ENCODE measurements at regions not wholly inside any gene's neighbourhood (a gene's known extent, or its start where the extent isn't known, plus 50 kb on each side); places are given as distances from the start of the nearest gene placed in this dataset.
A peak's percentile ranks its signal among the peaks of the same experiment; 100 is the strongest.

DNA sequence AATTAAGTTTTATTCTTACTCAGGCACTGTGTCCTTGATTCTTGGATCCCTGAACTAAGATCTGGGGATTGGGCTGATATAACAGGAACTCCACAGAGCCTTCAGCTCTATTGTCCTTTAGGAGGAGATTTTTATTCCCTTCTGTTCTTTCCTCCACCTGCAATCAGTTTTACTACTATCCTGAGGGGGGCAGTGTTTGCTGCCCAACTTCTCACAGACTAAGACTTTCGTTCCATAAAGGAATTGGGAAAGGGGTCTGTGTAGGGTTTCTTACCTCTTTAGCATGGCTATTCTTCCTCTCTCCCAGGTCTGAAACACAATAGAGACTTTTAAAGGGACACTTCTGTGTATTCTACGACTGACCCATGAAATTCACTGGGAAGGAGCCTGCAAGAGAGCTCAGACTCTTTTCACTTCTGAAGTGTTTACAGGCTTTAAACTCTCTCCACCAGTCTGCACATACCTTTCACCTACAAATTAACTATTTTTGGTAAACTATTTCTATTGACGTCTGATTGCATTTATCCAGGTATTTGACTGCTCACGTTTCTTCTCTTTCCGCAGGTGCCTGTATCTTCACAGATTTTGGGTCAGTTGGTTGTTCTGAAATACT is 103.3 kb upstream of the DEPDC1 start:
- no peak for DNase-seq (ENCODE audit: low spot score in 2 of 2)
- no peak overlapping the region for H3K27ac ChIP-seq
- H3K4me1 ChIP-seq = no peaks in the 10 kb centered on the region
- 40 to 61% methylated on average over 5 of the region's 5 CpGs for WGBS, 2 donors
- no peak overlapping the region for H3K4me3 ChIP-seq
- no peaks in the 10 kb centered on the region for H3K27me3 ChIP-seq
- TF ChIP-seq EP300 (IDR thresholded peaks at IDR 0.05) (no peak), POLR2A (IDR thresholded peaks at IDR 0.05) (no peak)
- TF ChIP-seq, protein P1, sequence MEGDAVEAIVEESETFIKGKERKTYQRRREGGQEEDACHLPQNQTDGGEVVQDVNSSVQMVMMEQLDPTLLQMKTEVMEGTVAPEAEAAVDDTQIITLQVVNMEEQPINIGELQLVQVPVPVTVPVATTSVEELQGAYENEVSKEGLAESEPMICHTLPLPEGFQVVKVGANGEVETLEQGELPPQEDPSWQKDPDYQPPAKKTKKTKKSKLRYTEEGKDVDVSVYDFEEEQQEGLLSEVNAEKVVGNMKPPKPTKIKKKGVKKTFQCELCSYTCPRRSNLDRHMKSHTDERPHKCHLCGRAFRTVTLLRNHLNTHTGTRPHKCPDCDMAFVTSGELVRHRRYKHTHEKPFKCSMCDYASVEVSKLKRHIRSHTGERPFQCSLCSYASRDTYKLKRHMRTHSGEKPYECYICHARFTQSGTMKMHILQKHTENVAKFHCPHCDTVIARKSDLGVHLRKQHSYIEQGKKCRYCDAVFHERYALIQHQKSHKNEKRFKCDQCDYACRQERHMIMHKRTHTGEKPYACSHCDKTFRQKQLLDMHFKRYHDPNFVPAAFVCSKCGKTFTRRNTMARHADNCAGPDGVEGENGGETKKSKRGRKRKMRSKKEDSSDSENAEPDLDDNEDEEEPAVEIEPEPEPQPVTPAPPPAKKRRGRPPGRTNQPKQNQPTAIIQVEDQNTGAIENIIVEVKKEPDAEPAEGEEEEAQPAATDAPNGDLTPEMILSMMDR (IDR thresholded peaks at IDR 0.05) = peak in 4 of 5 experiments; percentile 45 to 60 (median 51)
- no peaks in the 10 kb centered on the region for H3K36me3 ChIP-seq
- H3K9me3 ChIP-seq = no peaks in the 10 kb centered on the region

DNA sequence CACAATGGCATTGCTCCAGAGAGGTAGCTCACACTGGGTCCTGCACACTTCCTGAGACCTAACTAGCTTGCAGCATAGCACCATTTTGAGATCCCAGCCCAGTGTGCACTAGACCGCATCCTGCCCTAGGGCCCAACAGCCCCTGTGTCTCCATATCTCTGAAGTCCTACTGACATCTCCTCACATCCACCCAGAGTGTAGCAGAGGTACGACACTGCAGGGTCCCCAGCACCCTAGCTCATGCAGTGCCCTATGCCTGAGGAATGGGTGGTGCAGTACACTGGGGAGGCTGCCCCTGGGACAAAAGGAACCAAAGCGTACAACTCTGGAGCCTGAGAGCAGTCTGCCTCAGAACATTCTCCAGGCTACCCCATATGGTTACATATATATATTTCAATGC is 111.4 kb upstream of the DEPDC1 start:
- Histone ChIP-seq H3K4me1 (no peaks in the 10 kb centered on the region), H3K4me3 (no peak overlapping the region), H3K9me3 (peaks cover 0 to 9% (median 3%) of the 10 kb centered on the region in 4 donors), H3K36me3 (no peaks in the 10 kb centered on the region), H3K27me3 (no peaks in the 10 kb centered on the region), H3K27ac (no peak overlapping the region)
- WGBS, 2 donors = 85 to 94% methylated on average over 2 to 3 of the region's 3 CpGs
- no peak for DNase-seq (ENCODE audit: low spot score in 2 of 2)
- TF ChIP-seq POLR2A (IDR thresholded peaks at IDR 0.05) (no peak), EP300 (IDR thresholded peaks at IDR 0.05) (no peak)
- TF ChIP-seq, protein P1 (IDR thresholded peaks at IDR 0.05) = no peak

DNA sequence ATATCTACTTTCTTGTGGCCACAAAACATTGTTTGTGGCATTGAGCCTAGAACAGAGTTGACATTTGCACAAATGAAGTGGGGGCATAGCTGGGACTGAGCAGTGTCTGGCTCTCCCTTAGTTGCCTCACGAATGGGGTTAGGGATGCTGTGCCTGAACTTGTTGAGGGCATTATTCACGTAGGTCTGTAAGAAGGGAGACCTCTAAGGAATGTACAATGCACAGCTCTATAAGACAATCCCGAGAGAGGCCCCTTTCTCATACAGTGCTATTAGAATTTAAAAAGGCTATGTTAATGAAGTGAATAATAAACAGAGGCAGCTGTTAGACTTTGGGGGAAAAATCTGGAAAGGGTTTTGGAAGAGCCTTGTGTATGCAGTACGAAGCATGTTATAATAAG is 118.4 kb upstream of the DEPDC1 start:
- no peaks in the 10 kb centered on the region for H3K4me1 ChIP-seq
- H3K27me3 ChIP-seq = no peaks in the 10 kb centered on the region
- 57 to 68% methylated on average over 4 of the region's 4 CpGs for whole genome bisulfite sequencing, 2 donors
- H3K9me3 ChIP-seq = peaks cover 0 to 15% (median 3%) of the 10 kb centered on the region in 4 donors
- no peaks in the 10 kb centered on the region for H3K36me3 ChIP-seq
- no peak for DNase-seq (ENCODE audit: low spot score in 2 of 2)
- TF ChIP-seq EP300 (IDR thresholded peaks at IDR 0.05) (no peak), POLR2A (IDR thresholded peaks at IDR 0.05) (no peak)
- TF ChIP-seq, protein P1 (IDR thresholded peaks at IDR 0.05) = no peak
- no peak overlapping the region for H3K4me3 ChIP-seq
- no peak overlapping the region for H3K27ac ChIP-seq

DNA sequence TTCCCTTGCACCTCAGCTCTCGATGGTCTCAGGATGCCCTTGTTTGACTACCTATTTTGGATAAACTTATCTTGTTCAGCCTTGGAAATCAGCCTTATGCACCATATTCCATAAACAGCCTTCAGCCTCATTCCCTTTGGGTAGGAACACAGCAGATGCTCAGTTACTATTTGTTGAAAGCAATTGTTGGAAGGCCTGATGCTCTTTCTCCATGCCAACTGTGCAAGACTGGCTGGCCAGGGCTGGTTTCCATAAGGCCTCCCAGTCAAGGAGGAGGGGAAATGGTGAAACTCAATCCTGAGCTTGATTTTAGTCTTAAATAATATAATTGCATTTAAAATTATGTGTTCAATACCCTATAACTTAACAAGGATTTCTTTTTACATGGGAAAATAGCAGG is 121.1 kb upstream of the DEPDC1 start:
- Histone ChIP-seq H3K9me3 (peaks cover 0 to 23% (median 0%) of the 10 kb centered on the region in 4 donors), H3K27me3 (no peaks in the 10 kb centered on the region), H3K36me3 (no peaks in the 10 kb centered on the region), H3K27ac (no peak overlapping the region), H3K4me3 (no peak overlapping the region), H3K4me1 (no peaks in the 10 kb centered on the region)
- no peak for TF ChIP-seq EP300 (IDR thresholded peaks at IDR 0.05)
- TF ChIP-seq POLR2A (IDR thresholded peaks at IDR 0.05) = no peak
- TF ChIP-seq, protein P1 (IDR thresholded peaks at IDR 0.05) = no peak
- no peak for DNase-seq (ENCODE audit: low spot score in 2 of 2)
- 54 to 78% methylated on average over 1 of the region's 1 CpG for WGBS, 2 donors

DNA sequence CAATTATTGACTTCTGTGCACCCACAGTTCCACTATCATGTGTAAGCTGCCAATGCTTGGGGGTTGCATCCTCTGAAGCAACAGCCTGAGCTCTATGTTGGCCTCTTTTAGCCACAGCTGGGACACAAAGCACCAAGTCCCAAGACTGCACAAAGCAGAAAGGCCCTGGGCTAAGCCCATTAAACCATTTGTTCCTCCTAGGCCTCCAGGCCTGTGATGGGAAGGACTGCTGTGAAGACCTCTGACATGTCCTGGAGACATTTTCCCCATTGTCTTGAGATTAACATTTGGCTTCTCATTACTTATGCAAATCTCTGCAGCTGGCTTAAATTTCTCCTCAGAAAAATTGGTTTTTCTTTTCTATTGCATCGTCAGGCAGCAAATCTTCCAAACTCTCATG is 123.7 kb upstream of the DEPDC1 start:
- no peaks in the 10 kb centered on the region for H3K27me3 ChIP-seq
- no peak overlapping the region for H3K27ac ChIP-seq
- H3K4me1 ChIP-seq = peaks cover 0 to 2% (median 0%) of the 10 kb centered on the region in 4 donors
- H3K4me3 ChIP-seq = no peak overlapping the region
- H3K9me3 ChIP-seq = peaks cover 0 to 19% (median 0%) of the 10 kb centered on the region in 4 donors
- H3K36me3 ChIP-seq = no peaks in the 10 kb centered on the region
- no peak for TF ChIP-seq EP300 (IDR thresholded peaks at IDR 0.05)
- TF ChIP-seq POLR2A (IDR thresholded peaks at IDR 0.05) = no peak
- TF ChIP-seq, protein P1 (IDR thresholded peaks at IDR 0.05) = no peak
- 93 to 97% methylated on average over 1 of the region's 1 CpG for WGBS, 2 donors
- DNase-seq (ENCODE audit: low spot score in 2 of 2) = no peak
